HG03354 (cell line): ENCODE measurements at regions not wholly inside any gene's neighbourhood (a gene's known extent, or its start where the extent isn't known, plus 50 kb on each side); places are given as distances from the start of the nearest gene placed in this dataset.
"Not testable (repeated sequence)": the region's sequence is repeated elsewhere in the genome, so short reads cannot be mapped to it uniquely, and the experiment has no call there.

Experiments used
- ATAC-seq: cut with Tn5 transposase; IDR thresholded peaks from one replicate; pipeline ENCODE4 v1.9.1; 2021; ENCODE audit warnings: mild to moderate bottlenecking; ENCODE audit not compliant: unreplicated experiment, poor library complexity, severe bottlenecking

- no peak for ATAC-seq
Measured at GRCh38 chr6:170091639-170092579, 199.0 kb downstream of the DLL1 start.

GRCh38 chr6:170091000-170091638 lies 199.8 kb downstream of the DLL1 start:
- ATAC-seq: no peak

- ATAC-seq: no peak
Measured at GRCh38 chr6:170090561-170090960, 200.3 kb downstream of the DLL1 start.

- peak; percentile 22 for ATAC-seq
Measured at GRCh38 chr6:170089963-170090362, 200.9 kb downstream of the DLL1 start.

- no peak for ATAC-seq
Measured at GRCh38 chr6:170088582-170088955, 202.3 kb downstream of the DLL1 start.

GRCh38 chr6:170087941-170088581 lies 202.8 kb downstream of the DLL1 start:
- ATAC-seq: peak; percentile 56

- ATAC-seq: not testable (repeated sequence)
Measured at GRCh38 chr6:170087421-170087780, 203.5 kb downstream of the DLL1 start.

GRCh38 chr6:170086639-170087420 lies 204.0 kb downstream of the DLL1 start:
- no peak for ATAC-seq

GRCh38 chr6:170085475-170086401 lies 205.1 kb downstream of the DLL1 start:
- no peak for ATAC-seq

- ATAC-seq: no peak
Measured at GRCh38 chr6:170084166-170084730, 206.6 kb downstream of the DLL1 start.

- ATAC-seq: no peak
Measured at GRCh38 chr6:170083236-170084051, 207.4 kb downstream of the DLL1 start.

GRCh38 chr6:170082531-170083187 lies 208.2 kb downstream of the DLL1 start:
- ATAC-seq: no peak

- ATAC-seq: no peak
Measured at GRCh38 chr6:170082067-170082466, 208.8 kb downstream of the DLL1 start.

- no peak for ATAC-seq
Measured at GRCh38 chr6:170081556-170081955, 209.3 kb downstream of the DLL1 start.

- no peak for ATAC-seq
Measured at GRCh38 chr6:170080828-170081371, 210.0 kb downstream of the DLL1 start.

- no peak for ATAC-seq
Measured at GRCh38 chr6:170080169-170080827, 210.6 kb downstream of the DLL1 start.
